Right renal cortex interstitium (tissue), 3 donors: ENCODE measurements at regions not wholly inside any gene's neighbourhood (a gene's known extent, or its start where the extent isn't known, plus 50 kb on each side); places are given as distances from the start of the nearest gene placed in this dataset.
"Not testable (repeated sequence)": the region's sequence is repeated elsewhere in the genome, so short reads cannot be mapped to it uniquely, and the experiment has no call there.

Experiments
- DNase-seq, 3 donors: peaks; one replicate each; pipeline ENCODE4 v3.0.0-alpha.2; 2013; ENCODE audit warnings: low read depth in 3 of 3, low spot score in 2 of 3

DNA sequence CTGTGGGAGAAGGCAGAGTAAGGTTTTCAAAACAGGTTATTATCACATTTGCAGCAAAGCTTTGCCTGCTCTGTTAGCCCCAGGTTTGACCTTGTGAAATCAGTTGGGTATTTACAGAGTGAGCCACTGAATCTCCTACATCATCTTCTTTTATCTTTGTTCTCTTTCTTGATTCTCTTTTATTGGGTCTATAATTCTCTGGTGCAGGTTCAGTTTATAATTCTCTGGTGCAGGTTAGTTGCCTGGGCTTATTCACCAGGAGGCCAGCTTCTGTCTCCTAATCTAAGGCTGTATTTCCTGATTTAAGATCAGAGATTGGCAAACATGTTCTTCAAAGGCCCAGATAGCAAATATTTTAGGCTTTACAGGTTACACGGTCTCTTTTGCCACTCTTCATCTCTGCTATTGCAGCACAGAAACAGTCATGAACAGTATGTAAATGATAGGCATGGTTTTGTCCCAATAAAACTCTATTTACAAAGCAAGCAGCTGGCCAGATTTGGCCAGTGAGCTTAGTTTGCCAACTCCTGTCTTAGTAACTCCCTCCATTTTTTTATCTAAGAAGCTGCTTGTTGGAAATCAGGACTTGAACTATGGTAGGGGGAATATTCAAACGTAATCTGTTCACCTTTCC, 205.0 kb upstream of the RIMS1 start:
- DNase-seq, result no peak

- not testable (repeated sequence) for DNase-seq
These were observed 200.2 kb upstream of the RIMS1 start for GRCh38 chr6:71686021-71686677.

DNA sequence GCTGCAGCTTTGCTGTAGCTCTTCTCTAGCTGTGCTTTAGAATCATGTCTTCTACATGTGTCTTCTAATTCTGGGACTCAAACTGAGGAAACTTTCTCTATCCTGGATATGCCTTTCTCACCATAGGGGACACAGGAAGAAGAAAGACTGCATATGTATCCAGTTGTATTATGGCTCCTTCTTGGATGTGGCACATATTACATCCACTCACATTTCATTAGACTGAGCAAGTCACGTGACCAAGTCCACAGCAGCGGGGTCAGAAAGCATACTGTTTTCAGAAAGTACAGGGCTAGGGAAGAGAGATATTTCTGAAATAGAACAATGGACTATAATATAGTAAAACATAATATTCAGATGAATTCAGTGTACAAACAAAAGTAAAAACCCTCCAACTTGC, 187.6 kb upstream of the RIMS1 start:
- no peak for DNase-seq

- DNase-seq, result no peak
These were observed 179.8 kb upstream of the RIMS1 start for GRCh38 chr6:71706523-71706922.

- DNase-seq, result no peak
These were observed 179.3 kb upstream of the RIMS1 start for GRCh38 chr6:71707059-71707458.

DNA sequence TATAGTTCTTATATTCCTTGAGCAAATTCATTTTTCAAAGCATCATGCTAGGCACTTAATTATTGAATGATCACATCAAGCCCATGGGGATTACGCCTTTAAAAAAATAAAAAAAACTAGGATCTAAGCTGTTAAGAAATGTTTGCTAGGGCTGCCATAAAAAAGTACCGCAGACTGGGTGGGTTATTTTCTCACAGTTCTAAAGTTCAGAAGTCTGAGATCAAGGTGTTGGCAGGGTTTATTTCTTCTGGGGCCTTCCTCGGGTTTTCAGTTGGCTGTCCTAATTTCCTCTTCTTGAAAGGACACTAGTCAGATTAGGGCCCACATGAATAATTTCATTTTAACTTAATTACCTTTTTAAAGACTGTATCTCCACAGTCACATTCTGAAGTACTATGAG, 165.6 kb upstream of the RIMS1 start:
- DNase-seq, result no peak

DNA sequence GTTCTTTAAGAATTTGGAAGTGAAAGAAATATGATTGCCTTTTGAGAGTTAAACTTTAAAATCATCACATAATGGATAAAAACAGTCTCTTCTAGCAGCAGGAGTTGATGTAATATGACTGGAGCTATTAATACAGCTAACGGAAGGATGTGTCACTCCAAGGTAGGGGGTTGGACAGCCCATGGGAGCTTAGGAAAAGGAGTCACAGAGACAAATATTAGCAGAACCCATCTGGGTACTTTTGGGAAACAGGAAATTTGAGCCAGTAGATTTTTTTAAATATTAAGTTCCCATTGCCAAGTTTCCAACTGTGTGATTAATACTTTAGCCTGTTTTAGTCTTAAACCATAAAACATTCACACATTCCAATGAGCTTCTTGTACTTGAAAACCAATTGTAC, 164.7 kb upstream of the RIMS1 start:
- no peak for DNase-seq

GRCh38 chr6:71722736-71723135, 163.6 kb upstream of the RIMS1 start:
- DNase-seq, result no peak

GRCh38 chr6:71724456-71725125, 161.8 kb upstream of the RIMS1 start:
- no peak for DNase-seq

GRCh38 chr6:71725126-71725470, 161.3 kb upstream of the RIMS1 start:
- DNase-seq, result no peak

DNA sequence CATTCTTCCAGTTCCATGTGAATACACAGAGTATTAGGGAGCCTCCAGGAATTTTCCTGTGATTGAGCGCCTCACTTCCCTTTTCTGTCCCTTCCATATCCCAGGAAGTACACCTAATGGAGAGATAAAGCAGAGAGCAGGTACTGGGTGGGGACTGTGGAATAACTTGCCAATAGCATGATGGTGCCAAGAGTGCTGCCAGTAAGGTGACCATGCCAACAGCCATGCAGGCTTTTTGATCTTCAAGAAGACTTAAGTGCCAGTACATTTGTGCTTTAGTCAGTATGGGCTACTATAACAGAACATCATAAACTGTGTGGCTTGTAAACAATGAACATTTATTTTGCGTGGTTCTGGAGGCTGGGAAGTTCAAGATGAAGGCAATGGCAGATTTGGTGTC, 160.2 kb upstream of the RIMS1 start:
- DNase-seq, result no peak

GRCh38 chr6:71727632-71728294, 158.6 kb upstream of the RIMS1 start:
- no peak for DNase-seq

DNA sequence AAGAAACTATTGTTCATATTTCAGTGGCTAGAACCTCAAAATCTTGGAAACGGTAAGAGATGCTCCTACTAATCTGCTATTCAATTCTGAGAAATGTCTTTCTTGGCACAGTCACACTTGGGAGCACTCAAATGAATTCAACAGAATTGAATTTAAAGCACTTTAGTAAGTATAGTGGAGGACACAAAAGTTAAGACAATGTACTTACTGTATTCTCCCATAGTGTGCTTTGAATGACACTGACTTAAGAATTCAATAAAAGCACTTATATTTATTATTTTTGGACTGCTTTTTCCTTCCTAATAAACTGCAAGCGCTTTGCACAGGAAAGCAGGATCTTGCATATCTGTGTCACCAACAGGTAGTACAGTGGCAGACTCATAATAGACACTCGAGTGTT, 156.1 kb upstream of the RIMS1 start:
- no peak for DNase-seq

GRCh38 chr6:71733970-71734899, 152.1 kb upstream of the RIMS1 start:
- DNase-seq, result no peak

DNA sequence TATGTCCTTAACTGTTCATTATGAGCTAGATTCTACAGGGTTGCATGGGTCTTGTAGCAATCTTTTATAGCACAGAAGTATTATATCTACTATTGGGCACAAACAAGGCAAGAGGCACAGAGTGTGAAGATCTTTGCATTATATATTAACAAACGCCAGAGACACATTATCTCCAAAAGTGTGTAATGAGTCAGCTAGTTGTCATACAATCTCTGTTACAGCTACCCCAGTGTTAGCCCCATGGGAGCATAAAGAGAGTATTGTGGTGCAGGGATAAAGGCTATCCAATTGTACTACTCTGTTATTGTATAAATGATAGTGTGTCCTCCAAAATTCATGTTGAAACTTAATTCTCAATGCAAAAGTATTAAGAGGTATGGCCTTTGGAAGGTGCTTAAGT, 148.4 kb upstream of the RIMS1 start:
- DNase-seq, result no peak

DNA sequence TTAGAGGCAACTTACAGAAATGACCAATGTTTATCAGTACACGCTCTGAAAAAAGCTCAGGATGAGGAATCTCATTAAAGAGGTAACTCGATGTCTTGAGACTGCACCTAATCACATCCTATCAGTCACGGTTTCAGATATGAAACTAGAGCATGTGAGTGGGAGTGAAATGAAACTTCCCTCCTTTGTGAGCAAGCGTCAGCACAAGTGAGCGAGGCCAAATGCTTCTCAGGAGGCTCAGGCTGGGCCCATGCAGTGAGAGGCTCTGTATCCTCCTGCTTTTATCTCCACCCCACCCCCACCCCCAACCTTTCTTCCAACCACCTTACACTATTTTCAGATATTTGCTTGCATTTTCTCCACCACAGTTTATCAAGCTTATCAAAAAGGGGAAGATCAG, 140.8 kb upstream of the RIMS1 start:
- no peak for DNase-seq

DNA sequence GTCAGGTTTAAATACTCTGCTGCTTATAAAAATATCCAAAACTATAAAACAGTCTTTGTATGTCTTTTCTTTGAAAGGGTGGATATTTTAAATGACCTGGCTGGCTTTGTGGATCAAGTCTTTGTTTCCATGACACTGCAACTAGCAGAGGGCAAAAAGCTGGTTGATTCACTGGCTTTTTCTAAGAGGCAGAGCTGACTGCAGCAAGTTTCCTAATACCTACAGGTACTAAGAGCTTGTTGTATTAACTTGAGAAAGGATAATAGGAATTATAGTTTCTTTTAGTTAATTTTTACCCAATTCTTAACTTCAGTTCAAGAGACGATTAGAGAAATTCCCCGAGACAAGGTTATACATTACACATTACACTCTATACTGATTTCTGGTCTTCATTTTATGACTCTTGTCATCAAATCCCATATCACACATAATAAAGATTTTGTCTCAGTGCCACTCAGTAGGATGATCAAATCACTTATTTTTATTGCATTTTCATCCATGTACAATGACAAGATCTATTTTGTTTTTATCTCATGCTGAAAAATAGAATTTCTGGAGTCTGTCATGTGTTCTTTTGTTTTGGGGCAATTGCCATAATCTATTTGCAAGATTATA, 120.1 kb upstream of the RIMS1 start:
- DNase-seq, result no peak

GRCh38 chr6:71766796-71767195, 119.6 kb upstream of the RIMS1 start:
- DNase-seq, result no peak

GRCh38 chr6:71768356-71768755, 118.0 kb upstream of the RIMS1 start:
- no peak for DNase-seq

DNA sequence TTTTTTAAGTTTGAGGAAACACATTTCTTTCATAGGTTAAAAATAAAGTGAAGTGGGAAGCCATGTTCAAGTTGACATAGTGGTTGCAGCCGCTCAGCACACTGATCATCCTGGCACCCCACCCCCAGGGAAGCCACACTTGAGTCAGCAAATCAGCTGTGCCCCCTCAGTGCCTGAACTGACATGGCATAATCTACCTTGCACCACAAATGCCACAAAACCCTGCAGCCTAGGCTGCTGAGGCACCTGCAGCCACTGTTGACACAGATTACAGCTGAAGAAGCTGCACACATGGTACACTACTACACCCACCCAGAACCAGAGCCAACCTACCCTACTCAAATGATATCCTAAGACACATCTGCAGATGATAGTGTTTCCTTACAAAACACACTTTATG, 77.5 kb upstream of the RIMS1 start:
- DNase-seq, result no peak
